GM12878 (cell line): ENCODE measurements at regions not wholly inside any gene's neighbourhood (a gene's known extent, or its start where the extent isn't known, plus 50 kb on each side); places are given as distances from the start of the nearest gene placed in this dataset.

Experiments
- ATAC-seq: fragments of 200-7000 bp; cut with Tn5 transposase; 3 replicates; pipeline ENCODE4 v1.9.1; 2020; ENCODE audit warnings: mild to moderate bottlenecking, moderate library complexity
- BruUV-seq: library from RNA; stranded (reverse); fragments of 400-500 nt; replicated peaks from 2 replicates; lab custom pipeline; 2021; lab: Mats Ljungman, UMichigan
- CTCF ChIA-PET: fragments of 300-600 bp; sonication (Branson Sonifier 250); formaldehyde crosslinking; extraction: SDS; loops from one replicate; lab custom pipeline; 2021; ENCODE audit warnings: inconsistent platforms; lab: Yijun Ruan, JAX
- POLR2A ChIA-PET: fragments of 350-600 bp; formaldehyde crosslinking; extraction: SDS; loops from one replicate; lab custom pipeline; 2021; ENCODE audit warnings: inconsistent platforms; lab: Charles Lee
- RAD21 ChIA-PET: fragments of 300-600 bp; sonication (Branson Sonifier 250); formaldehyde crosslinking; loops from one replicate; lab custom pipeline; 2023; ENCODE audit warnings: antibody characterized with exemption; ENCODE audit not compliant: unreplicated experiment; lab: Charles Lee
- SMC1A ChIA-PET: fragments of 300-600 bp; sonication (Branson Sonifier 250); formaldehyde crosslinking; loops from one replicate; lab custom pipeline; 2023; ENCODE audit not compliant: unreplicated experiment, uncharacterized antibody; lab: Charles Lee
- DNase-seq: peaks from one replicate; pipeline ENCODE4 v3.0.0-alpha.2; 2011; ENCODE audit warnings: low read depth, low spot score
- FAIRE-seq: peaks from 3 replicates; lab custom pipeline; 2011; peaks lifted over from hg19 to GRCh38; lab: Jason Lieb, UNC
- H2AFZ ChIP-seq: 2 replicates; pipeline ENCODE4 v1.6.0; 2011; ENCODE audit warnings: low read depth, low read length, control low read depth; ENCODE audit not compliant: control insufficient read depth
- H3K27ac ChIP-seq: 2 replicates; pipeline ENCODE4 v1.5.1; 2011; ENCODE audit warnings: control low read depth; ENCODE audit not compliant: control insufficient read depth, insufficient read depth
- H3K27me3 ChIP-seq, 2 experiments: replicated peaks in 1 of 2; 2 replicates each; pipeline versions ENCODE4 v1.6.0 to v1.6.1; 2011; ENCODE audit warnings: low read length in 1 of 2; ENCODE audit not compliant: control insufficient read depth in 2 of 2, insufficient read depth in 2 of 2
- H3K36me3 ChIP-seq, 2 experiments: 2 replicates each; pipeline ENCODE4 v1.5.1; 2011; ENCODE audit warnings: low read length in 1 of 2; ENCODE audit not compliant: control insufficient read depth in 2 of 2, insufficient read depth in 2 of 2
- H3K4me1 ChIP-seq: 2 replicates; pipeline ENCODE4 v1.6.1; 2011; ENCODE audit warnings: mild to moderate bottlenecking, low read length, moderate library complexity, mixed read lengths; ENCODE audit not compliant: control insufficient read depth, insufficient read depth
- H3K4me2 ChIP-seq: 2 replicates; pipeline ENCODE4 v1.6.0; 2011; ENCODE audit warnings: control low read depth; ENCODE audit not compliant: control insufficient read depth, insufficient read depth
- H3K4me3 ChIP-seq: fragments of 200-600 bp; sonication (generic); 2 replicates; pipeline ENCODE4 v1.5.1; 2016
- H3K79me2 ChIP-seq: 2 replicates; pipeline ENCODE4 v1.6.0; 2011; ENCODE audit warnings: low read length; ENCODE audit not compliant: control insufficient read depth, insufficient read depth
- H3K9ac ChIP-seq: 2 replicates; pipeline ENCODE4 v1.8.0; 2011; ENCODE audit warnings: low read length, control low read depth, mixed read lengths; ENCODE audit not compliant: control insufficient read depth, insufficient read depth
- H3K9me3 ChIP-seq: replicated peaks from 3 replicates; pipeline ENCODE4 v1.5.1; 2011; ENCODE audit warnings: mild to moderate bottlenecking, low read length; ENCODE audit not compliant: control insufficient read depth, insufficient read depth
- H4K20me1 ChIP-seq: 2 replicates; pipeline ENCODE4 v1.6.0; 2011; ENCODE audit not compliant: control insufficient read depth, insufficient read depth
- ATF3 ChIP-seq: IDR thresholded peaks from 2 replicates; pipeline ENCODE4 v1.6.1; 2011; ENCODE audit warnings: low read depth, mild to moderate bottlenecking, low read length, moderate library complexity, borderline replicate concordance; ENCODE audit errors: extremely low read depth
- BCLAF1 ChIP-seq: fragments of 450-650 bp; IDR thresholded peaks from 2 replicates; pipeline ENCODE4 v1.6.1; 2017; ENCODE audit warnings: antibody characterized with exemption, mild to moderate bottlenecking, moderate library complexity
- BRCA1 ChIP-seq: IDR thresholded peaks from 2 replicates; pipeline ENCODE4 v1.6.1; 2011; ENCODE audit warnings: low read depth, low read length, improper control_type of control experiment
- CHD4 ChIP-seq: fragments of 200-600 bp; sonication (generic); IDR thresholded peaks from 2 replicates; pipeline ENCODE4 v1.6.1; 2016; ENCODE audit warnings: mild to moderate bottlenecking
- EP300 ChIP-seq, 2 experiments: fragments of 150-350 bp in 1 of 2; IDR thresholded peaks; 2 replicates each; pipeline ENCODE4 v1.6.1; 2011 to 2012; ENCODE audit warnings: low read depth in 2 of 2, low read length in 2 of 2, borderline replicate concordance in 1 of 2, improper control_type of control experiment in 1 of 2, inconsistent platforms in 1 of 2; ENCODE audit not compliant: control insufficient read depth in 1 of 2
- ESRRA ChIP-seq: IDR thresholded peaks from 2 replicates; pipeline ENCODE4 v1.6.1; 2012; ENCODE audit warnings: mild to moderate bottlenecking, low read length, improper control_type of control experiment
- ETV6 ChIP-seq, 2 experiments: fragments of 450-650 bp in 1 of 2; IDR thresholded peaks in 1 of 2; conservative IDR thresholded peaks in 1 of 2; 2 replicates each; pipeline ENCODE4 v1.6.1; 2014; ENCODE audit warnings: antibody characterized with exemption in 1 of 2, borderline replicate concordance in 1 of 2, low read depth in 1 of 2, mild to moderate bottlenecking in 1 of 2, moderate library complexity in 1 of 2
- EZH2 ChIP-seq: IDR thresholded peaks from 2 replicates; pipeline ENCODE4 v1.6.1; 2012; ENCODE audit warnings: low read depth, mild to moderate bottlenecking, control low read depth, inconsistent platforms, low read length, borderline replicate concordance; ENCODE audit not compliant: control insufficient read depth
- HCFC1 ChIP-seq: fragments of 150-350 bp; IDR thresholded peaks from 2 replicates; pipeline ENCODE4 v1.6.1; 2014; ENCODE audit warnings: low read length
- HDAC2 ChIP-seq: fragments of 200-600 bp; sonication (generic); IDR thresholded peaks from 2 replicates; pipeline ENCODE4 v1.6.1; 2017
- MEF2B ChIP-seq: fragments of 450-650 bp; IDR thresholded peaks from 2 replicates; pipeline ENCODE4 v1.6.1; 2018; ENCODE audit warnings: mild to moderate bottlenecking, moderate library complexity; ENCODE audit not compliant: partially characterized antibody, poor library complexity, severe bottlenecking
- MYB ChIP-seq: fragments of 150-350 bp; IDR thresholded peaks from 2 replicates; pipeline ENCODE4 v1.6.1; 2014; ENCODE audit warnings: mild to moderate bottlenecking, low read depth, low read length, borderline replicate concordance
- SKIL ChIP-seq: fragments of 450-650 bp; IDR thresholded peaks from 2 replicates; pipeline ENCODE4 v1.6.1; 2017; ENCODE audit warnings: mild to moderate bottlenecking, low read depth, inconsistent platforms; ENCODE audit not compliant: poor library complexity, severe bottlenecking
- STAT1 ChIP-seq: fragments of 450-650 bp; conservative IDR thresholded peaks from 2 replicates; pipeline ENCODE4 v1.6.1; 2014; ENCODE audit warnings: antibody characterized with exemption, mild to moderate bottlenecking
- SUPT20H ChIP-seq: IDR thresholded peaks from 2 replicates; pipeline ENCODE4 v1.6.1; 2011; ENCODE audit warnings: low read depth, mild to moderate bottlenecking, low read length, moderate library complexity, borderline replicate concordance; ENCODE audit not compliant: control insufficient read depth
- TCF12 ChIP-seq: IDR thresholded peaks from 2 replicates; pipeline ENCODE4 v1.6.1; 2011; ENCODE audit warnings: low read depth, mild to moderate bottlenecking, low read length
- USF2 ChIP-seq: IDR thresholded peaks from 2 replicates; pipeline ENCODE4 v1.6.1; 2011; ENCODE audit warnings: low read depth, low read length, improper control_type of control experiment, borderline replicate concordance
- YBX1 ChIP-seq: fragments of 450-650 bp; IDR thresholded peaks from 2 replicates; pipeline ENCODE4 v1.6.1; 2016; ENCODE audit warnings: antibody characterized with exemption
- ZNF384 ChIP-seq: IDR thresholded peaks from 2 replicates; pipeline ENCODE4 v1.6.1; 2012; ENCODE audit warnings: low read depth, mild to moderate bottlenecking, low read length, improper control_type of control experiment, borderline replicate concordance
- ZZZ3 ChIP-seq: IDR thresholded peaks from 2 replicates; pipeline ENCODE4 v1.6.1; 2011; ENCODE audit warnings: low read depth; ENCODE audit not compliant: control insufficient read depth, insufficient read length
- in situ Hi-C: fragments of 300-500 bp; cut with MboI; formaldehyde crosslinking; loops from 9 replicates; pipeline ENCODE4 v1.14.3; 2018; ENCODE audit warnings: mixed read lengths
- intact Hi-C: fragments of 100-400 bp; cut with micrococcal nuclease; formaldehyde crosslinking; loops from one replicate; pipeline ENCODE4 v1.14.2; 2022; ENCODE audit not compliant: unreplicated experiment

- H3K4me1 ChIP-seq: no peaks in the 10 kb centered on the region
- no peaks in the 10 kb centered on the region for H3K36me3 ChIP-seq
- no peak for DNase-seq
- no peak overlapping the region for H3K9ac ChIP-seq
- no peaks in the 10 kb centered on the region for H3K9me3 ChIP-seq
- FAIRE-seq: no peak
- H3K27me3 ChIP-seq: no peaks in the 10 kb centered on the region
- ChIA-PET POLR2A (no interaction called here), SMC1A (no interaction called here)
- H3K79me2 ChIP-seq: no peaks in the 10 kb centered on the region
- no peak for ATAC-seq
- intact Hi-C loops: no loop called here
- H3K4me3 ChIP-seq: no peak overlapping the region
- H2AFZ ChIP-seq: no peak overlapping the region
- TF ChIP-seq ZNF384: no peak
- no peak for TF ChIP-seq EZH2
- no peak for TF ChIP-seq CHD4
- TF ChIP-seq BRCA1: no peak
- no peak for TF ChIP-seq MYB
- TF ChIP-seq STAT1: no peak
- no peak for TF ChIP-seq ATF3
- no peak for TF ChIP-seq MEF2B
- no peak for TF ChIP-seq EP300 (IDR thresholded peaks at IDR 0.05; ENCODE audit: borderline replicate concordance in 1 of 2, control insufficient read depth in 1 of 2, low read depth in 2 of 2, low read length in 2 of 2)
- no peak for TF ChIP-seq HDAC2
- no peak for TF ChIP-seq BCLAF1
- no peak for TF ChIP-seq TCF12
- TF ChIP-seq USF2: no peak
- no peak for TF ChIP-seq ZZZ3
- no peak for TF ChIP-seq SKIL
- TF ChIP-seq ESRRA: no peak
- TF ChIP-seq ETV6 (conservative IDR thresholded peaks at IDR 0.05 in 1 of 2, IDR thresholded peaks at IDR 0.05 in 1 of 2; ENCODE audit: borderline replicate concordance in 1 of 2, low read depth in 1 of 2): no peak
- no peak for TF ChIP-seq YBX1
- no peak for TF ChIP-seq SUPT20H
- no peak for TF ChIP-seq HCFC1
- TF ChIP-seq, all 136 proteins: peak for 0
- ChIA-PET CTCF (no interaction called here), RAD21 (no interaction called here)
- H4K20me1 ChIP-seq: no peaks in the 10 kb centered on the region
- BruUV-seq: no TSS peak
- in situ Hi-C loops: no loop called here
- no peak overlapping the region for H3K27ac ChIP-seq
- no peak overlapping the region for H3K4me2 ChIP-seq
Measured at GRCh38 chr5:121658221-121658620, 193.5 kb upstream of the FTMT start.
